ENCODE measurements at regions not wholly inside any gene's neighbourhood (a gene's known extent, or its start where the extent isn't known, plus 50 kb on each side); places are given as distances from the start of the nearest gene placed in this dataset.

- Histone ChIP-seq H4K20me1 (ENCODE audit: control insufficient read depth, extremely low read depth, insufficient read depth, low read length) (no peaks in the 10 kb centered on the region), H3K27me3 (ENCODE audit: control insufficient read depth, extremely low read depth, insufficient read depth, low read length) (no peaks in the 10 kb centered on the region), H3K79me2 (ENCODE audit: control insufficient read depth, insufficient read depth, low read length) (no peaks in the 10 kb centered on the region), H3K9me1 (ENCODE audit: control insufficient read depth, extremely low read depth, insufficient read depth, low read length) (no peaks in the 10 kb centered on the region), H3K4me2 (ENCODE audit: control insufficient read depth, extremely low read depth, insufficient read depth, low read depth, low read length) (no peak overlapping the region), H3K36me3 (ENCODE audit: control insufficient read depth in 2 of 2, extremely low read depth in 1 of 2, insufficient read depth in 2 of 2, low read length in 2 of 2) (no peaks in the 10 kb centered on the region), H3K9me3 (ENCODE audit: control insufficient read depth, low read depth, low read length) (no peaks in the 10 kb centered on the region), H3K9ac (ENCODE audit: control insufficient read depth, extremely low read depth, insufficient read depth, low read length) (no peak overlapping the region), H2AFZ (ENCODE audit: control insufficient read depth, low read length) (no peak overlapping the region), H3K4me1 (ENCODE audit: control insufficient read depth, extremely low read depth, insufficient read depth, low read length) (no peaks in the 10 kb centered on the region), H3K27ac (ENCODE audit: control insufficient read depth, insufficient read depth, low read length) (no peak overlapping the region), H3K4me3 (ENCODE audit: control insufficient read depth in 2 of 3, extremely low read depth in 1 of 3, insufficient read depth in 2 of 3, low read depth in 1 of 3, low read length in 3 of 3) (no peak overlapping the region)
- dilution Hi-C loops (cut with MboI; ENCODE audit: extremely low pct_ligation_motif_present, low sequenced_read_pairs) = no loop called here
- no peak for DNase-seq (ENCODE audit: low read depth, low spot score)
- no peak for FAIRE-seq
- no peak for TF ChIP-seq CTCF (optimal IDR thresholded peaks at IDR 0.05 in 1 of 3, IDR thresholded peaks at IDR 0.05 in 1 of 3, conservative IDR thresholded peaks at IDR 0.05 in 1 of 3; ENCODE audit: extremely low read depth in 1 of 3, insufficient read depth in 2 of 3, low read length in 3 of 3)
- TF ChIP-seq EZH2 (IDR thresholded peaks at IDR 0.05; ENCODE audit: low read length) = no peak
These were observed 536.0 kb downstream of the JRKL start for GRCh38 chr11:96925862-96926261.

- Histone ChIP-seq H3K27me3 (ENCODE audit: control insufficient read depth, extremely low read depth, insufficient read depth, low read length) (no peaks in the 10 kb centered on the region), H3K36me3 (ENCODE audit: control insufficient read depth in 2 of 2, extremely low read depth in 1 of 2, insufficient read depth in 2 of 2, low read length in 2 of 2) (no peaks in the 10 kb centered on the region), H3K4me2 (ENCODE audit: control insufficient read depth, extremely low read depth, insufficient read depth, low read depth, low read length) (no peak overlapping the region), H3K9me1 (ENCODE audit: control insufficient read depth, extremely low read depth, insufficient read depth, low read length) (no peaks in the 10 kb centered on the region), H3K9me3 (ENCODE audit: control insufficient read depth, low read depth, low read length) (no peaks in the 10 kb centered on the region), H3K4me3 (ENCODE audit: control insufficient read depth in 2 of 3, extremely low read depth in 1 of 3, insufficient read depth in 2 of 3, low read depth in 1 of 3, low read length in 3 of 3) (no peak overlapping the region), H3K27ac (ENCODE audit: control insufficient read depth, insufficient read depth, low read length) (no peak overlapping the region), H3K9ac (ENCODE audit: control insufficient read depth, extremely low read depth, insufficient read depth, low read length) (no peak overlapping the region), H4K20me1 (ENCODE audit: control insufficient read depth, extremely low read depth, insufficient read depth, low read length) (no peaks in the 10 kb centered on the region), H3K79me2 (ENCODE audit: control insufficient read depth, insufficient read depth, low read length) (no peaks in the 10 kb centered on the region), H3K4me1 (ENCODE audit: control insufficient read depth, extremely low read depth, insufficient read depth, low read length) (no peaks in the 10 kb centered on the region), H2AFZ (ENCODE audit: control insufficient read depth, low read length) (no peak overlapping the region)
- dilution Hi-C loops (cut with MboI; ENCODE audit: extremely low pct_ligation_motif_present, low sequenced_read_pairs) = no loop called here
- FAIRE-seq (no peak), DNase-seq (ENCODE audit: low read depth, low spot score) (no peak)
- TF ChIP-seq EZH2 (IDR thresholded peaks at IDR 0.05; ENCODE audit: low read length) (no peak), CTCF (optimal IDR thresholded peaks at IDR 0.05 in 1 of 3, IDR thresholded peaks at IDR 0.05 in 1 of 3, conservative IDR thresholded peaks at IDR 0.05 in 1 of 3; ENCODE audit: extremely low read depth in 1 of 3, insufficient read depth in 2 of 3, low read length in 3 of 3) (no peak)
These were observed 550.4 kb downstream of the JRKL start for GRCh38 chr11:96940227-96940626.
